Endothelial cell of umbilical vein (primary cell): ENCODE measurements at regions not wholly inside any gene's neighbourhood (a gene's known extent, or its start where the extent isn't known, plus 50 kb on each side); places are given as distances from the start of the nearest gene placed in this dataset.

Experiments
- BruUV-seq: library from RNA; stranded (reverse); fragments of 400-500 nt; replicated peaks from 2 replicates; lab custom pipeline; 2021; lab: Mats Ljungman, UMichigan
- CTCF ChIA-PET: fragments of 300-600, 350-600 bp; sonication (Branson Sonifier 250); formaldehyde crosslinking; loops from one replicate; lab custom pipeline; 2021; ENCODE audit warnings: antibody characterized with exemption, inconsistent platforms; lab: Charles Lee
- POLR2A ChIA-PET: fragments of 300-600, 350-600 bp; sonication (Branson Sonifier 250); formaldehyde crosslinking; loops from one replicate; lab custom pipeline; 2021; ENCODE audit warnings: antibody characterized with exemption, inconsistent platforms; lab: Charles Lee
- DNase-seq: peaks from one replicate; pipeline ENCODE4 v3.0.0-alpha.2; 2011; ENCODE audit warnings: low read depth, low spot score
- FAIRE-seq: peaks from 2 replicates; lab custom pipeline; 2011; peaks lifted over from hg19 to GRCh38; lab: Jason Lieb, UNC
- H2AFZ ChIP-seq: 2 replicates; pipeline ENCODE4 v1.6.0; 2012; ENCODE audit warnings: low read depth, low read length, control low read depth, inconsistent platforms
- H3K27ac ChIP-seq: 2 replicates; pipeline ENCODE4 v1.5.1; 2011; ENCODE audit warnings: low read depth, mild to moderate bottlenecking, control low read depth, low read length, moderate library complexity; ENCODE audit not compliant: insufficient read depth
- H3K27me3 ChIP-seq, 2 experiments: 2 replicates each; pipeline versions ENCODE4 v1.6.0 to v1.6.1; 2011; ENCODE audit warnings: low read length in 2 of 2, mixed read lengths in 1 of 2; ENCODE audit not compliant: control insufficient read depth in 2 of 2, insufficient read depth in 2 of 2
- H3K36me3 ChIP-seq, 2 experiments: 2 replicates in 1 of 2; 3 replicates in 1 of 2; pipeline ENCODE4 v1.5.1; 2011; ENCODE audit warnings: low read length in 2 of 2, mild to moderate bottlenecking in 1 of 2, moderate library complexity in 1 of 2; ENCODE audit not compliant: control insufficient read depth in 2 of 2, insufficient read depth in 2 of 2; ENCODE audit errors: extremely low read depth in 1 of 2
- H3K4me1 ChIP-seq: 3 replicates; pipeline ENCODE4 v1.5.1; 2011; ENCODE audit warnings: mild to moderate bottlenecking, low read length; ENCODE audit not compliant: control insufficient read depth, insufficient read depth; ENCODE audit errors: extremely low read depth
- H3K4me2 ChIP-seq: 2 replicates; pipeline ENCODE4 v1.6.1; 2011; ENCODE audit warnings: low read length, control low read depth, mixed read lengths; ENCODE audit not compliant: insufficient read depth
- H3K4me3 ChIP-seq, 3 experiments: fragments of 200-600 bp in 1 of 3; sonication (generic), shearing (Covaris generic) in 1 of 3; replicated peaks in 1 of 3; 2 replicates each; pipeline ENCODE4 v1.5.1; 2011 to 2016; ENCODE audit warnings: control low read depth in 3 of 3, low read length in 3 of 3, mild to moderate bottlenecking in 2 of 3, inconsistent platforms in 1 of 3, low read depth in 1 of 3, moderate library complexity in 1 of 3; ENCODE audit not compliant: insufficient read depth in 1 of 3
- H3K79me2 ChIP-seq: 2 replicates; pipeline ENCODE4 v1.6.0; 2012; ENCODE audit warnings: low read length, inconsistent platforms; ENCODE audit not compliant: control insufficient read depth, insufficient read depth
- H3K9ac ChIP-seq: replicated peaks from 2 replicates; pipeline ENCODE3; 2011; ENCODE audit warnings: low read length, control low read depth; ENCODE audit not compliant: insufficient read depth; ENCODE audit errors: extremely low read depth
- H3K9me1 ChIP-seq: replicated peaks from 3 replicates; pipeline ENCODE4 v1.6.0; 2011; ENCODE audit warnings: mild to moderate bottlenecking, low read length; ENCODE audit not compliant: control insufficient read depth, insufficient read depth; ENCODE audit errors: extremely low read depth
- H3K9me3 ChIP-seq: replicated peaks from 2 replicates; pipeline ENCODE4 v1.5.1; 2012; ENCODE audit warnings: low read length, inconsistent platforms; ENCODE audit not compliant: control insufficient read depth, insufficient read depth
- H4K20me1 ChIP-seq: replicated peaks from 2 replicates; pipeline ENCODE3; 2011; ENCODE audit warnings: mild to moderate bottlenecking, low read length; ENCODE audit not compliant: control insufficient read depth, insufficient read depth; ENCODE audit errors: extremely low read depth
- EZH2 ChIP-seq: IDR thresholded peaks from 2 replicates; pipeline ENCODE4 v1.6.1; 2012; ENCODE audit warnings: borderline replicate concordance, low read depth, mild to moderate bottlenecking, moderate library complexity, low read length, inconsistent platforms; ENCODE audit not compliant: severe bottlenecking
- FOS ChIP-seq: IDR thresholded peaks from 2 replicates; pipeline ENCODE4 v1.6.1; 2011; ENCODE audit warnings: mild to moderate bottlenecking, low read length, moderate library complexity, borderline replicate concordance; ENCODE audit not compliant: insufficient read depth
- GATA2 ChIP-seq: IDR thresholded peaks from 2 replicates; pipeline ENCODE4 v1.7.0; 2011; ENCODE audit warnings: low read depth, mild to moderate bottlenecking, moderate library complexity, mixed read lengths, low read length; ENCODE audit not compliant: insufficient read length, insufficient read depth
- JUN ChIP-seq: IDR thresholded peaks from 2 replicates; pipeline ENCODE4 v1.6.1; 2011; ENCODE audit warnings: borderline replicate concordance, low read depth; ENCODE audit not compliant: insufficient read length, insufficient read depth
- MYC ChIP-seq: IDR thresholded peaks from one replicate; pipeline ENCODE4 v1.6.1; 2011; ENCODE audit warnings: mild to moderate bottlenecking, low read depth, low read length
- POLR2A ChIP-seq: IDR thresholded peaks from 2 replicates; pipeline ENCODE4 v1.6.1; 2012; ENCODE audit warnings: low read depth, mild to moderate bottlenecking, control low read depth, low read length
- POLR2AphosphoS5 ChIP-seq: IDR thresholded peaks from 2 replicates; pipeline ENCODE4 v1.6.1; 2012; ENCODE audit warnings: low read depth, mild to moderate bottlenecking, control low read depth, low read length, moderate library complexity; ENCODE audit not compliant: insufficient read depth
- dilution Hi-C: fragments of 300-500 bp; cut with MboI; formaldehyde crosslinking; loops from one replicate; pipeline ENCODE4 v1.15.0; 2019; ENCODE audit warnings: low sequenced_read_pairs; ENCODE audit not compliant: extremely low pct_ligation_motif_present
- intact Hi-C: fragments of 100-400 bp; cut with micrococcal nuclease; formaldehyde crosslinking; loops from one replicate; pipeline ENCODE4 v1.10.0; 2022
- TF ChIP-seq, protein P1 (sequence below): IDR thresholded peaks from 2 replicates; pipeline ENCODE4 v1.6.1; 2011; ENCODE audit not compliant: insufficient read depth, insufficient read length
- TF ChIP-seq, protein P2 (sequence below), 2 donors: IDR thresholded peaks; 1 replicate in 1 of 2; 2 replicates in 1 of 2; pipeline ENCODE4 v1.5.1; 2011; ENCODE audit warnings: low read length in 2 of 2, mild to moderate bottlenecking in 2 of 2, moderate library complexity in 2 of 2, control low read depth in 1 of 2, inconsistent platforms in 1 of 2, low read depth in 1 of 2; ENCODE audit not compliant: insufficient read depth in 1 of 2; ENCODE audit errors: extremely low read depth in 1 of 2

DNA sequence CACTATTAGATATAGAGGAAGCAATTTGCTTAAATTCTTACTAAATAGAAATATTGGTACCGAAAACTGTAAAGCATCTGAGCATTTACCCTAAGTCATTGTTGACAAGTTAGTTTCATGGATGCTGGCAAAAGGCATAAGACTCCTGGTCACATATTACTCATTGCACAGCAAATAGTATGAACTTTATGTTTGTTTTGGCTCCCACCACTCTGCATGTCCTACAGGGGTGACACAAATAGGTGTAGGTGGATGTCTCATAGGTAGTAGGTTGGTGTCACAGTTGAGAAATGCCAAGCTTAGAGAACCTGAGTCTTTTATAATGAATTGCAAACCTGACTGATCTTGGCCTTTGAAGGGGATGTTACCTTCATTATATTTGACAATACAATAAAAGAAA is 199.6 kb upstream of the SEMA3D start:
- CTCF ChIA-PET, result no interaction called here
- POLR2A ChIA-PET, result no interaction called here
- dilution Hi-C loops (no loop called here), intact Hi-C loops (no loop called here)
- H3K9ac ChIP-seq, result no peak overlapping the region
- BruUV-seq, result no TSS peak
- no peaks in the 10 kb centered on the region for H3K9me1 ChIP-seq
- no peak for FAIRE-seq
- no peaks in the 10 kb centered on the region for H3K9me3 ChIP-seq
- no peaks in the 10 kb centered on the region for H3K79me2 ChIP-seq
- no peak for DNase-seq
- H3K4me2 ChIP-seq, result no peak overlapping the region
- no peaks in the 10 kb centered on the region for H3K36me3 ChIP-seq
- H3K27me3 ChIP-seq, result no peaks in the 10 kb centered on the region
- H3K27ac ChIP-seq, result no peak overlapping the region
- no peak overlapping the region for H2AFZ ChIP-seq
- no peak for TF ChIP-seq POLR2A
- TF ChIP-seq, protein P1, sequence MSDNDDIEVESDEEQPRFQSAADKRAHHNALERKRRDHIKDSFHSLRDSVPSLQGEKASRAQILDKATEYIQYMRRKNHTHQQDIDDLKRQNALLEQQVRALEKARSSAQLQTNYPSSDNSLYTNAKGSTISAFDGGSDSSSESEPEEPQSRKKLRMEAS, result no peak
- TF ChIP-seq MYC, result no peak
- TF ChIP-seq POLR2AphosphoS5, result no peak
- no peak for TF ChIP-seq FOS
- TF ChIP-seq GATA2, result no peak
- no peak for TF ChIP-seq EZH2
- TF ChIP-seq, protein P2, sequence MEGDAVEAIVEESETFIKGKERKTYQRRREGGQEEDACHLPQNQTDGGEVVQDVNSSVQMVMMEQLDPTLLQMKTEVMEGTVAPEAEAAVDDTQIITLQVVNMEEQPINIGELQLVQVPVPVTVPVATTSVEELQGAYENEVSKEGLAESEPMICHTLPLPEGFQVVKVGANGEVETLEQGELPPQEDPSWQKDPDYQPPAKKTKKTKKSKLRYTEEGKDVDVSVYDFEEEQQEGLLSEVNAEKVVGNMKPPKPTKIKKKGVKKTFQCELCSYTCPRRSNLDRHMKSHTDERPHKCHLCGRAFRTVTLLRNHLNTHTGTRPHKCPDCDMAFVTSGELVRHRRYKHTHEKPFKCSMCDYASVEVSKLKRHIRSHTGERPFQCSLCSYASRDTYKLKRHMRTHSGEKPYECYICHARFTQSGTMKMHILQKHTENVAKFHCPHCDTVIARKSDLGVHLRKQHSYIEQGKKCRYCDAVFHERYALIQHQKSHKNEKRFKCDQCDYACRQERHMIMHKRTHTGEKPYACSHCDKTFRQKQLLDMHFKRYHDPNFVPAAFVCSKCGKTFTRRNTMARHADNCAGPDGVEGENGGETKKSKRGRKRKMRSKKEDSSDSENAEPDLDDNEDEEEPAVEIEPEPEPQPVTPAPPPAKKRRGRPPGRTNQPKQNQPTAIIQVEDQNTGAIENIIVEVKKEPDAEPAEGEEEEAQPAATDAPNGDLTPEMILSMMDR (IDR thresholded peaks at IDR 0.05; ENCODE audit: extremely low read depth in 1 of 2, insufficient read depth in 1 of 2, low read depth in 1 of 2, low read length in 2 of 2), result no peak
- no peak for TF ChIP-seq JUN
- no peak overlapping the region for H3K4me3 ChIP-seq
- H3K4me1 ChIP-seq, result no peaks in the 10 kb centered on the region
- H4K20me1 ChIP-seq, result no peaks in the 10 kb centered on the region
